HEK293T (cell line): ENCODE measurements at regions not wholly inside any gene's neighbourhood (a gene's known extent, or its start where the extent isn't known, plus 50 kb on each side); places are given as distances from the start of the nearest gene placed in this dataset.
"Not testable (repeated sequence)": the region's sequence is repeated elsewhere in the genome, so short reads cannot be mapped to it uniquely, and the experiment has no call there.

ENCODE experiments used
- ARNT ChIP-seq: fragments of 450-650 bp; IDR thresholded peaks from 2 replicates; pipeline ENCODE4 v1.6.1; 2017; ENCODE audit warnings: mild to moderate bottlenecking
- BHLHE40 ChIP-seq: fragments of 450-650 bp; IDR thresholded peaks from 2 replicates; pipeline ENCODE4 v1.6.1; 2016; ENCODE audit warnings: mild to moderate bottlenecking, moderate library complexity, borderline replicate concordance
- ELF4 ChIP-seq: fragments of 450-650 bp; IDR thresholded peaks from 2 replicates; pipeline ENCODE4 v1.6.1; 2017; ENCODE audit warnings: antibody characterized with exemption
- FOXA1 ChIP-seq: fragments of 450-650 bp; IDR thresholded peaks from 2 replicates; pipeline ENCODE4 v1.6.1; 2016; ENCODE audit warnings: mild to moderate bottlenecking
- FOXM1 ChIP-seq: fragments of 450-650 bp; IDR thresholded peaks from 2 replicates; pipeline ENCODE4 v1.6.1; 2017; ENCODE audit warnings: mild to moderate bottlenecking, borderline replicate concordance
- LEF1 ChIP-seq: fragments of 450-650 bp; IDR thresholded peaks from 2 replicates; pipeline ENCODE4 v1.6.1; 2017; ENCODE audit warnings: mild to moderate bottlenecking, borderline replicate concordance
- SP1 ChIP-seq: fragments of 450-650 bp; IDR thresholded peaks from 2 replicates; pipeline ENCODE4 v1.6.1; 2017
- SUZ12 ChIP-seq: fragments of 450-650 bp; IDR thresholded peaks from 2 replicates; pipeline ENCODE4 v1.6.1; 2016; ENCODE audit warnings: mild to moderate bottlenecking
- ZNF384 ChIP-seq: fragments of 450-650 bp; IDR thresholded peaks from 2 replicates; pipeline ENCODE4 v1.6.1; 2016
- TF ChIP-seq, protein P1 (sequence below): fragments of 450-650 bp; IDR thresholded peaks from 2 replicates; pipeline ENCODE4 v1.6.1; 2016

DNA sequence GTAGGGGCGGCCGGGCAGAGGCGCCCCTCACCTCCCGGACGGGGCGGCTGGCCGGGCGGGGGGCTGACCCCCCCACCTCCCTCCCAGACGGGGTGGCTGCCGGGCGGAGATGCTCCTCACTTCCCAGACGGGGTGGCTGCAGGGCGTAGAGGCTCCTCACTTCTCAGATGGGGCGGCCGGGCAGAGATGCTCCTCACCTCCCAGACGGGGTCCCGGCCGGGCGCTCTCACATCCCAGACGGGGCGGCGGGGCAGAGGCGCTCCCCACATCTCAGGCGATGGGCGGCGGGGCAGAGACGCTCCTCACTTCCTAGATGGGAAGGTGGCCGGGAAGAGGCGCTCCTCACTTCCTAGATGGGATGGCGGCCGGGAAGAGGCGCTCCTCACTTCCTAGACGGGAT, 232.2 kb upstream of the PRDM1 start:
- not testable (repeated sequence) for TF ChIP-seq FOXM1, ZNF384, ARNT, SP1, FOXA1, ELF4, BHLHE40, LEF1, SUZ12
- TF ChIP-seq, protein P1, sequence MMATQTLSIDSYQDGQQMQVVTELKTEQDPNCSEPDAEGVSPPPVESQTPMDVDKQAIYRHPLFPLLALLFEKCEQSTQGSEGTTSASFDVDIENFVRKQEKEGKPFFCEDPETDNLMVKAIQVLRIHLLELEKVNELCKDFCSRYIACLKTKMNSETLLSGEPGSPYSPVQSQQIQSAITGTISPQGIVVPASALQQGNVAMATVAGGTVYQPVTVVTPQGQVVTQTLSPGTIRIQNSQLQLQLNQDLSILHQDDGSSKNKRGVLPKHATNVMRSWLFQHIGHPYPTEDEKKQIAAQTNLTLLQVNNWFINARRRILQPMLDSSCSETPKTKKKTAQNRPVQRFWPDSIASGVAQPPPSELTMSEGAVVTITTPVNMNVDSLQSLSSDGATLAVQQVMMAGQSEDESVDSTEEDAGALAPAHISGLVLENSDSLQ = not testable (repeated sequence)
